ENCODE measurements at regions not wholly inside any gene's neighbourhood (a gene's known extent, or its start where the extent isn't known, plus 50 kb on each side); places are given as distances from the start of the nearest gene placed in this dataset.

DNA sequence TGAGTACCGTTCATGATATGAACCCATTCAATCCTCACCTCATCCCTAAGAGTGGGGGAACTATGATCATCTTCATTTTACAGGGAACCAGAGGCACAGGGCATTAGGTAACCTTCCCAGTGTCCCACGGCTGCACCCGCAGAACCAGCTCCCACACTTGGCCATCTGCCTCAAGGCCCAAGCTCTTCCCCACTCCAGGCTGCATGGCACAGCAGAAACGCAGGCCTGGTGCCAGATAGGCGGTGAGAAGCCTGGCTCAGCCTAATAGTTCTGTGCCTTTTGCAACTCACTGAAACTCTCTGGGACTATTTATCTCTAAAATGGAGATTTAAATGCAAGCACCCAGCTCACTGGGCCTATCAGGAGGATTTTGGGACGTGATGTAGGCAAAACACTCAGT, 90.8 kb upstream of the ZNF618 start:
- H3K9ac ChIP-seq (ENCODE audit: low read length), result no peak overlapping the region
- H3K27me3 ChIP-seq (ENCODE audit: low read length), result no peaks in the 10 kb centered on the region
- no peaks in the 10 kb centered on the region for H3F3A ChIP-seq (ENCODE audit: insufficient read depth)
- no peak overlapping the region for H2AFZ ChIP-seq (ENCODE audit: low read depth, low read length, severe bottlenecking)
- H4K20me1 ChIP-seq (ENCODE audit: low read depth, low read length), result no peaks in the 10 kb centered on the region
- no peaks in the 10 kb centered on the region for H3K9me3 ChIP-seq (ENCODE audit: insufficient read depth, low read length)
- H3K4me2 ChIP-seq (ENCODE audit: low read depth, low read length, poor library complexity, severe bottlenecking), result no peak overlapping the region
- H3K79me2 ChIP-seq (ENCODE audit: insufficient read depth, low read length), result no peaks in the 10 kb centered on the region
- no peak overlapping the region for H3K4me3 ChIP-seq (ENCODE audit: insufficient read depth, low read length, poor library complexity, severe bottlenecking)
- no peak for TF ChIP-seq CTCF (IDR thresholded peaks at IDR 0.05; ENCODE audit: insufficient read depth, low read length, poor library complexity, severe bottlenecking)
- no peak for TF ChIP-seq EZH2phosphoT487 (conservative IDR thresholded peaks at IDR 0.05; ENCODE audit: low read length)
- H3K36me3 ChIP-seq (ENCODE audit: low read length), result no peaks in the 10 kb centered on the region
- H3K9me2 ChIP-seq (replicated peaks; ENCODE audit: insufficient read depth, low read length), result no peaks in the 10 kb centered on the region
- H3K27ac ChIP-seq (ENCODE audit: low read depth, low read length), result no peak overlapping the region

DNA sequence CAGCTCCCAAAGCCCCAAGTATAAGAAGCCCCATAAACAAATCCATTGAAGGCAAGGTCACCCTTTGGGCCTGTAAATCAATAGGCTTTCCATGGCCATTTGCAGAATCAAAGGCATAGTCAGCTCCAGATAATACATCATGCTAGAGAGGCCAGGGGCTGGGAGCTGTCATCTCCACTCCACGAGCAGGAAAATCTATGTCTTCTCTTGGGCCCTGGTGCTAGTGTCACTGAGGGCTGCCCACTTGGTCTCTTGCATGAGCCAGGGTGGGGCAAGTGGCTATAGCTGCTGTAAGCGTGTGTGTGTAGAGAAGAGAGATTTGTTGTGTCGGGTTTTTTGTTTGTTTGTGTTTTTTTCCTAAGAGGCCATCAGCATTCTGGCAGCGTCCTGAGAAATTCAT, 90.0 kb upstream of the ZNF618 start:
- no peak overlapping the region for H3K27ac ChIP-seq (ENCODE audit: low read depth, low read length)
- no peaks in the 10 kb centered on the region for H3K9me3 ChIP-seq (ENCODE audit: insufficient read depth, low read length)
- H2AFZ ChIP-seq (ENCODE audit: low read depth, low read length, severe bottlenecking), result no peak overlapping the region
- no peak overlapping the region for H3K4me3 ChIP-seq (ENCODE audit: insufficient read depth, low read length, poor library complexity, severe bottlenecking)
- H3K9me2 ChIP-seq (replicated peaks; ENCODE audit: insufficient read depth, low read length), result no peaks in the 10 kb centered on the region
- H3F3A ChIP-seq (ENCODE audit: insufficient read depth), result no peaks in the 10 kb centered on the region
- no peaks in the 10 kb centered on the region for H4K20me1 ChIP-seq (ENCODE audit: low read depth, low read length)
- H3K79me2 ChIP-seq (ENCODE audit: insufficient read depth, low read length), result no peaks in the 10 kb centered on the region
- H3K9ac ChIP-seq (ENCODE audit: low read length), result no peak overlapping the region
- H3K4me2 ChIP-seq (ENCODE audit: low read depth, low read length, poor library complexity, severe bottlenecking), result no peak overlapping the region
- no peaks in the 10 kb centered on the region for H3K36me3 ChIP-seq (ENCODE audit: low read length)
- TF ChIP-seq CTCF (IDR thresholded peaks at IDR 0.05; ENCODE audit: insufficient read depth, low read length, poor library complexity, severe bottlenecking) (no peak), EZH2phosphoT487 (conservative IDR thresholded peaks at IDR 0.05; ENCODE audit: low read length) (no peak)
- no peaks in the 10 kb centered on the region for H3K27me3 ChIP-seq (ENCODE audit: low read length)

GRCh38 chr9:113787871-113788270, 88.2 kb upstream of the ZNF618 start:
- Histone ChIP-seq H3K4me3 (ENCODE audit: insufficient read depth, low read length, poor library complexity, severe bottlenecking) (no peak overlapping the region), H3K4me2 (ENCODE audit: low read depth, low read length, poor library complexity, severe bottlenecking) (no peak overlapping the region), H3K9me2 (replicated peaks; ENCODE audit: insufficient read depth, low read length) (no peaks in the 10 kb centered on the region), H3K27me3 (ENCODE audit: low read length) (no peaks in the 10 kb centered on the region), H3K79me2 (ENCODE audit: insufficient read depth, low read length) (no peaks in the 10 kb centered on the region), H3K9me3 (ENCODE audit: insufficient read depth, low read length) (no peaks in the 10 kb centered on the region), H4K20me1 (ENCODE audit: low read depth, low read length) (no peaks in the 10 kb centered on the region), H3K9ac (ENCODE audit: low read length) (no peak overlapping the region), H2AFZ (ENCODE audit: low read depth, low read length, severe bottlenecking) (no peak overlapping the region), H3K27ac (ENCODE audit: low read depth, low read length) (no peak overlapping the region), H3K36me3 (ENCODE audit: low read length) (no peaks in the 10 kb centered on the region), H3F3A (ENCODE audit: insufficient read depth) (no peaks in the 10 kb centered on the region)
- TF ChIP-seq CTCF (IDR thresholded peaks at IDR 0.05; ENCODE audit: insufficient read depth, low read length, poor library complexity, severe bottlenecking) (no peak), EZH2phosphoT487 (conservative IDR thresholded peaks at IDR 0.05; ENCODE audit: low read length) (no peak)
